ENCODE measurements at regions not wholly inside any gene's neighbourhood (a gene's known extent, or its start where the extent isn't known, plus 50 kb on each side); places are given as distances from the start of the nearest gene placed in this dataset.

DNA sequence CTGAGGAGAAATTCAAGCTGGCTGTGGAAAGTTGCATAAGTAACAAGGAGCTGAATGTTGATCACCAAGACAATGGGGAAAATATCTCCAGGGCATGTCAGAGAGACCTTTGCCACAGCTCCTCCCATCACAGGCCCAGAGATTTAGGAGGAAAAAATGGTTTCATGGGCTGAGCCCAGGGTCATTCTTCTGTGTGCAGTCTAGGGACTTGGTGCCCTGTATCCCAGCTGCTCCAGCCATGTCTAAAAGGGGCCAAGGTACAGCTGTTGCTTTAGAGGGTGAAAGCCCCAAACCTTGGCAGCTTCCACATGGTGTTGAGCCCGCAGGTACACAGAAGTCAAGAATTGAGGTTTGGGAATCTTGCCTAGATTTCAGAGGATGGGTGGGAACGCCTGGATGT is 439.8 kb upstream of the HNRNPA3 start:
- no peak for DNase-seq
- no peak overlapping the region for H3K27ac ChIP-seq (ENCODE audit: low read depth, low read length)
- ChIA-PET CTCF (no interaction called here), POLR2A (no interaction called here)
- Mint-ChIP-seq H3K4me3 (no peak overlapping the region), H3K27me3 (peaks cover 19 to 20% of the 10 kb centered on the region in 2 donors), H3K27ac (no peak overlapping the region), H3K4me1 (peaks cover 1 to 5% (median 5%) of the 10 kb centered on the region in 3 donors), H3K9me3 (peaks cover 0 to 30% (median 12%) of the 10 kb centered on the region in 5 donors), H3K36me3 (peaks cover 0 to 29% (median 2%) of the 10 kb centered on the region in 3 donors)
- H3K27me3 ChIP-seq (ENCODE audit: insufficient read depth, low read length, poor library complexity, severe bottlenecking), result no peaks in the 10 kb centered on the region
- no peaks in the 10 kb centered on the region for H3K36me3 ChIP-seq (ENCODE audit: insufficient read depth, low read length)
- H3K4me1 ChIP-seq (ENCODE audit: insufficient read depth, low read length), result no peaks in the 10 kb centered on the region
- no peaks in the 10 kb centered on the region for H3K9me3 ChIP-seq (ENCODE audit: low read length)
- no peak overlapping the region for H3K4me3 ChIP-seq (ENCODE audit: low read length)

DNA sequence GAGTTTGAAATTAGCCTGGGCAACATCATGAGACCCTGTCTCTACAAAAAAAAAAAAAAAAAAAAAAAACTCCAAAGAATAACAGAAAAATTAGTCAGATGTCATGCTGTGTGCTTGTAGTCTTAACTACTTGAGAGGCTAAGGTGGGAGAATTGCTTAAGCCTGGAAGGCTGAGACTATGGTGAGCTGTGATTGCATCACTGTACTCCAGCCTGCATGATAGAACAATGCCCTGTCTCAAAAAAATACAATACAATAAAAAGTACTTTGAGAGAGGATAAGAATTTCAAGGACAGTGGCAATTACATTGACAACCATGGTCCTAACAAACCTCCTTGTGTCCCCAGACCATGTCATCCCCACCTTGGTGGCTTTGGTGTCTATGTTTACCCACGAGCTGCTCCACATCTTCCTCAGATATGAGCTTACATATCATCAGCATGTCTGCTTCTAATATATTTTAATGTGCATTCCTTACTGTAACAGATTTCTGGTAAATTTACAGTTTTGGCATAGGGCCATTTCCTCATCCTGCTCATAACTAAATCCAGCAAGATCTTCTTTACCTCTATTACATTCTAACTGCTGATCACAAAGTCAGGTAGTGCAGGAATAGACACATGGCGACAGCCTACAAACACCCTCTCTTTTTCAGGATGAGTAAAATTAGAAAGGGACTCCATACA is 437.7 kb upstream of the HNRNPA3 start:
- Mint-ChIP-seq H3K4me3 (no peak overlapping the region), H3K9me3 (peaks cover 0 to 31% (median 14%) of the 10 kb centered on the region in 5 donors), H3K36me3 (peaks cover 0 to 34% (median 2%) of the 10 kb centered on the region in 3 donors), H3K27ac (no peak overlapping the region), H3K4me1 (no peaks in the 10 kb centered on the region), H3K27me3 (peaks cover 14 to 17% of the 10 kb centered on the region in 2 donors)
- POLR2A ChIA-PET, result no interaction called here
- no peaks in the 10 kb centered on the region for H3K36me3 ChIP-seq (ENCODE audit: insufficient read depth, low read length)
- DNase-seq, result no peak
- no peaks in the 10 kb centered on the region for H3K27me3 ChIP-seq (ENCODE audit: insufficient read depth, low read length, poor library complexity, severe bottlenecking)
- H3K4me1 ChIP-seq (ENCODE audit: insufficient read depth, low read length), result no peaks in the 10 kb centered on the region
- CTCF ChIA-PET, result no interaction called here
- no peak overlapping the region for H3K27ac ChIP-seq (ENCODE audit: low read depth, low read length)
- H3K9me3 ChIP-seq (ENCODE audit: low read length), result no peaks in the 10 kb centered on the region
- no peak overlapping the region for H3K4me3 ChIP-seq (ENCODE audit: low read length)

DNA sequence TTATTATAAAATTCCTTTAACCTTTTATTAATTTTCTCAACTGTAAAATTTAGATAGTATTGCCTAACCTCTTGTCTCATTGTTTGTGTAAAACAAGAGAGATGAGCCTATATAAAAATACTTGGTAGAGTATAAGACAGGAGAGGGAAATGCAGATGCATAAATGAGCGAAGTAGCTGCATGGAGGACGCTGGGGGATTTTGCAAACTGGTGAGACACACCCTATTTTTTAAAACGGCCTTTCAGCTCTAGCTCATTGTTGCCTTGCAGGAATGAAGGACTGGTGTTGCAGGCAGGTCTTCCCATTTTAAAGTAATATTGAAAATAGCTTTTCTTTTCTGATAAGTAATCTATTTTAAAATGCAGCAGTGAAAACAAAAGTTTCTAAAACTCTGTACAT is 435.3 kb upstream of the HNRNPA3 start:
- Mint-ChIP-seq H3K4me1 (peaks cover 6 to 8% (median 6%) of the 10 kb centered on the region in 3 donors), H3K9me3 (peaks cover 11 to 43% (median 23%) of the 10 kb centered on the region in 5 donors), H3K27ac (no peak overlapping the region), H3K27me3 (peaks cover 7 to 15% of the 10 kb centered on the region in 2 donors), H3K36me3 (peaks cover 0 to 49% (median 2%) of the 10 kb centered on the region in 3 donors), H3K4me3 (no peak overlapping the region)
- ChIA-PET CTCF (no interaction called here), POLR2A (no interaction called here)
- no peak overlapping the region for H3K4me3 ChIP-seq (ENCODE audit: low read length)
- no peaks in the 10 kb centered on the region for H3K9me3 ChIP-seq (ENCODE audit: low read length)
- peaks cover 7% of the 10 kb centered on the region for H3K4me1 ChIP-seq (ENCODE audit: insufficient read depth, low read length)
- no peaks in the 10 kb centered on the region for H3K27me3 ChIP-seq (ENCODE audit: insufficient read depth, low read length, poor library complexity, severe bottlenecking)
- no peak for DNase-seq
- H3K36me3 ChIP-seq (ENCODE audit: insufficient read depth, low read length), result no peaks in the 10 kb centered on the region
- no peak overlapping the region for H3K27ac ChIP-seq (ENCODE audit: low read depth, low read length)

DNA sequence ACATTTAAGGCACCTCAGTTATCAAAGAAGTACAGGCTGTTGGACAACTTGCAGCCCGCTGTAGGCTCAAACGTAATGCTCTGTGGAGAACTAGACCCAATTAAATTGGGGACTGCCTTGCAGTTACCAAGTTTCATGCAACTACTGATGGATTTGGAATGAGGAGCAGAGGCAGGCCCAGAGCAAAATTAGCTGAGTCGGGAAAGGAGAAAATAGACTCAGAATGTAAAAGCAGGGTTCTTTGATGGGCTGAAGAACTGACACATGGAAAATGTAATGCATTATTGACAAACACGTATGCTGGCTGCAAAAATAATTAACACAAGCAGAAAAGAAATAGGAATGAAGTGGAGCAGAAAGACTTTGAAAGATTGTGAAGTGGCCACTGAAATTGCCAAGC is 432.7 kb upstream of the HNRNPA3 start:
- Histone ChIP-seq H3K4me3 (ENCODE audit: low read length) (no peak overlapping the region), H3K27ac (ENCODE audit: low read depth, low read length) (no peak overlapping the region), H3K27me3 (ENCODE audit: insufficient read depth, low read length, poor library complexity, severe bottlenecking) (no peaks in the 10 kb centered on the region), H3K36me3 (ENCODE audit: insufficient read depth, low read length) (no peaks in the 10 kb centered on the region), H3K9me3 (ENCODE audit: low read length) (no peaks in the 10 kb centered on the region), H3K4me1 (ENCODE audit: insufficient read depth, low read length) (peaks cover 7% of the 10 kb centered on the region)
- CTCF ChIA-PET, result no interaction called here
- peaks cover 6 to 8% (median 6%) of the 10 kb centered on the region in 3 donors for H3K4me1 Mint-ChIP-seq
- POLR2A ChIA-PET, result no interaction called here
- H3K27ac Mint-ChIP-seq, result no peak overlapping the region
- peaks cover 17 to 28% (median 20%) of the 10 kb centered on the region in 5 donors for H3K9me3 Mint-ChIP-seq
- no peak for DNase-seq
- peaks cover 0 to 3% of the 10 kb centered on the region in 2 donors for H3K27me3 Mint-ChIP-seq
- H3K4me3 Mint-ChIP-seq, result no peak overlapping the region
- H3K36me3 Mint-ChIP-seq, result peaks cover 0 to 46% (median 0%) of the 10 kb centered on the region in 3 donors

DNA sequence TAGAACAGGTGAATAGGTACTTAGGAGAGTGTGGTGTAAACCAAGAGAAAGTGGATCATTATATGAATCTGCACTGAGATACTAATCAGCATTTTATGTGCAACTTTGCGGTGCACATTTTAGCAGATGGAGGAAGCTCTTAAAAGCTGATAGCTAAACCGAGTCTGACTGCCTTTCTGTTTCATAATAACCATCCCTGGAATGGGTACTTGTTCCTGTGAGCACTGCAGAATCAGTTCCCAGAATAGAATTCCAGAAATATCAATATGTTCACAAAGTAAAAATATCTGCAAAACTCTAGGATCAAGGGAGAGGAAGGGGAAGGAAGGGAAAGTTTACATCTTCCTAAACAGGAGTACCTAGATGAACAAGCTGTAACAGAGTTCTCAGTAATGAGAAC is 432.2 kb upstream of the HNRNPA3 start:
- Mint-ChIP-seq H3K36me3 (peaks cover 0 to 50% (median 0%) of the 10 kb centered on the region in 3 donors), H3K27ac (no peak overlapping the region), H3K4me3 (no peak overlapping the region), H3K27me3 (peaks cover 0 to 3% of the 10 kb centered on the region in 2 donors), H3K4me1 (peaks cover 6 to 8% (median 6%) of the 10 kb centered on the region in 3 donors), H3K9me3 (peaks cover 17 to 28% (median 20%) of the 10 kb centered on the region in 5 donors)
- CTCF ChIA-PET, result no interaction called here
- no peaks in the 10 kb centered on the region for H3K27me3 ChIP-seq (ENCODE audit: insufficient read depth, low read length, poor library complexity, severe bottlenecking)
- H3K36me3 ChIP-seq (ENCODE audit: insufficient read depth, low read length), result no peaks in the 10 kb centered on the region
- no peaks in the 10 kb centered on the region for H3K9me3 ChIP-seq (ENCODE audit: low read length)
- H3K4me3 ChIP-seq (ENCODE audit: low read length), result no peak overlapping the region
- POLR2A ChIA-PET, result no interaction called here
- DNase-seq, result no peak
- H3K4me1 ChIP-seq (ENCODE audit: insufficient read depth, low read length), result peaks cover 7% of the 10 kb centered on the region
- no peak overlapping the region for H3K27ac ChIP-seq (ENCODE audit: low read depth, low read length)

DNA sequence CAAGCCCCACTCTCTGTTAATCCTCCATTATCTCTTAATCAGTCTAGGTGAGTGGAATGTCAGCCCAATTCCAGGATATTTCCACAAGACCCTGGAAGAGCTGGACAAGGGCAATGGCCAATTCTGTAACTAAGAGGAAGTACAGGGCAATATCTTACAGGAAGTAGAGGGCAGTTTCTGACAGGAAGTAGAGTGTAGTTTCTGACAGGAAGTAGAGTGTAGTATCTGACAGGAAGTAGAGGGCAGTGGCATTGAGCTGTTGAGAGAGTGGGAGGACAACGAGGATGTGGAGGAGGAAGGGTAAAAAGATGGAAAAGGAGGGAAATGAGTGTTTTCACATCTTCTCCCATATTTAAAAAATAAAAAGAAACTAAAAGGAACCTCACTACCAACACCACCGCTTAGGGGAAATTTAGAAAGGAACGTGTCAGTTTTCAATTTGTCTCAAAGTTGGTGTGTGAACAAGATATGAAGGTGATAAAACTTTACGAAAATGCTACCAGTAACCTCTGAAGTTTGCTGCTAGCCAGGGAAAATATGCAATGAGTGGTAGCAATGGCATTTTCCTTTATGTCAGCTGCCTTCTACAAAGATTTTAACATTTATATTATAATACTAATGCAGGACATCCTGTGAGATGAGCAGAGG is 430.9 kb upstream of the HNRNPA3 start:
- H3K36me3 ChIP-seq (ENCODE audit: insufficient read depth, low read length), result no peaks in the 10 kb centered on the region
- H3K9me3 Mint-ChIP-seq, result peaks cover 17 to 28% (median 20%) of the 10 kb centered on the region in 5 donors
- no peaks in the 10 kb centered on the region for H3K9me3 ChIP-seq (ENCODE audit: low read length)
- H3K27ac Mint-ChIP-seq, result peak overlapping the region in 5 of 8 donors; percentile 24 to 70 (median 33)
- peaks cover 6 to 8% (median 6%) of the 10 kb centered on the region in 3 donors for H3K4me1 Mint-ChIP-seq
- H3K36me3 Mint-ChIP-seq, result peaks cover 0 to 50% (median 0%) of the 10 kb centered on the region in 3 donors
- CTCF ChIA-PET, result no interaction called here
- H3K4me3 Mint-ChIP-seq, result peak overlapping the region in 6 of 7 donors; percentile 3 to 70 (median 58)
- no peaks in the 10 kb centered on the region for H3K27me3 ChIP-seq (ENCODE audit: insufficient read depth, low read length, poor library complexity, severe bottlenecking)
- peaks cover 3% of the 10 kb centered on the region in 2 donors for H3K27me3 Mint-ChIP-seq
- no peak overlapping the region for H3K27ac ChIP-seq (ENCODE audit: low read depth, low read length)
- POLR2A ChIA-PET, result no interaction called here
- no peak for DNase-seq
- H3K4me3 ChIP-seq (ENCODE audit: low read length), result no peak overlapping the region
- H3K4me1 ChIP-seq (ENCODE audit: insufficient read depth, low read length), result peaks cover 7% of the 10 kb centered on the region

DNA sequence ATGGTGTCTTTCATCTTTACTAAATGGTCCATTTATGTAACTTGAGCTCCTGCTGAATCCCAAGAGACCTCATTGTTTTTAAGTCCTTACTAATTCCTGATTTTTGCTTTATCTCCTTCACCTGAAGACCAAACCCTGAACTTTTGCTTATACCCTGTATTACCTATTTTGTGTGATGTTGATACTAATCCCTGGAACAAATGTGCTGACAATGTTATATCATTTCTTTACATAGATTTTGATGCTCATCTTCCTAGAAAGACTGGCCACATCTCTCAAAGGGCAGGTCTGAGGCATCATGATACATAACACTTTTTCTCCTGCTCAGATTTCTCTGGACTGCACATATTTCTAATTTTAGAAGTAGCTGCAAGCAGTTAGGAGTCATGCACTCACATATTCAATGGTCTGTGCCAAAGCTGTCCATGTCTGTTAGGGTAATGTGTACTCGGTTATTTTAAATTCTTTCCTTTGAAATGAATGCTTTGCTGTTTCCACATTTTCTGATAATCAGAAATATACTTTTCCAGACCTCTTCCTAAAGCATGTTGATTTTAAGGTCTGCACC is 427.9 kb upstream of the HNRNPA3 start:
- no peak overlapping the region for H3K27ac Mint-ChIP-seq
- no peak overlapping the region for H3K4me3 Mint-ChIP-seq
- H3K36me3 Mint-ChIP-seq, result peaks cover 0 to 50% (median 0%) of the 10 kb centered on the region in 3 donors
- Histone ChIP-seq H3K36me3 (ENCODE audit: insufficient read depth, low read length) (no peaks in the 10 kb centered on the region), H3K4me1 (ENCODE audit: insufficient read depth, low read length) (peaks cover 7% of the 10 kb centered on the region), H3K9me3 (ENCODE audit: low read length) (no peaks in the 10 kb centered on the region), H3K27me3 (ENCODE audit: insufficient read depth, low read length, poor library complexity, severe bottlenecking) (no peaks in the 10 kb centered on the region), H3K4me3 (ENCODE audit: low read length) (no peak overlapping the region), H3K27ac (ENCODE audit: low read depth, low read length) (no peak overlapping the region)
- peaks cover 6 to 8% (median 6%) of the 10 kb centered on the region in 3 donors for H3K4me1 Mint-ChIP-seq
- POLR2A ChIA-PET, result no interaction called here
- H3K9me3 Mint-ChIP-seq, result peaks cover 17 to 27% (median 18%) of the 10 kb centered on the region in 5 donors
- CTCF ChIA-PET, result interaction anchor here (1.4 kb wide), 1 partner anchor 133 kb away, joined by 3 read pairs; no protein-coding TSS in a partner anchor
- no peak for DNase-seq
- H3K27me3 Mint-ChIP-seq, result peaks cover 9 to 17% of the 10 kb centered on the region in 2 donors

DNA sequence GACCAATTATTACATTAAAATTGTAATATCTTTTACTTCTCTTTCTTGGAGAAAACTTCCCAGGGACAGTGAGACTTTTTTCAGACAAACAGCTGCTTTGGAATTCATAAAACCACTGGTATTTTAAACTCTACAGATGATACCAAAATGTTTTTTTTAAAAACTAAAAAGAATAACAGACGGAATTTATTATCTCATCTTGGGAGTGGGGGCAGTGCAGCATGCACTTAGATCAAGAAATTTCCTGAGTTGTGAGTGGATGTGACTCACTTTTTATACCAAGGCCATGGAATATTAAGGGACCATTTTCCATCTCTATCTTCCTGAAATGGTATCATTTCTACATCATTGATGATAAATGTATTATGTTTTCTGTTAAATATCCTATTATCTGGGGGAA is 422.8 kb upstream of the HNRNPA3 start:
- POLR2A ChIA-PET, result no interaction called here

More for the DNA sequence above, 422.8 kb upstream of the HNRNPA3 start:
- H3K36me3 ChIP-seq (ENCODE audit: insufficient read depth, low read length), result no peaks in the 10 kb centered on the region
- no peak overlapping the region for H3K27ac ChIP-seq (ENCODE audit: low read depth, low read length)
- Mint-ChIP-seq H3K27me3 (peaks cover 20 to 50% of the 10 kb centered on the region in 2 donors), H3K36me3 (peaks cover 0 to 20% (median 0%) of the 10 kb centered on the region in 3 donors), H3K9me3 (peaks cover 0 to 4% (median 0%) of the 10 kb centered on the region in 5 donors), H3K4me1 (no peaks in the 10 kb centered on the region), H3K27ac (no peak overlapping the region), H3K4me3 (no peak overlapping the region)
- H3K27me3 ChIP-seq (ENCODE audit: insufficient read depth, low read length, poor library complexity, severe bottlenecking), result no peaks in the 10 kb centered on the region
- H3K9me3 ChIP-seq (ENCODE audit: low read length), result no peaks in the 10 kb centered on the region
- no peak for DNase-seq
- H3K4me3 ChIP-seq (ENCODE audit: low read length), result no peak overlapping the region
- H3K4me1 ChIP-seq (ENCODE audit: insufficient read depth, low read length), result no peaks in the 10 kb centered on the region
- CTCF ChIA-PET, result no interaction called here
